Mucosa of descending colon (tissue), 3 donors: ENCODE measurements at regions not wholly inside any gene's neighbourhood (a gene's known extent, or its start where the extent isn't known, plus 50 kb on each side); places are given as distances from the start of the nearest gene placed in this dataset.

Source experiments
- ATAC-seq: fragments of 200-7000 bp; cut with Tn5 transposase; one replicate; pipeline ENCODE4 v1.9.1; 2020; ENCODE audit warnings: mild to moderate bottlenecking, moderate library complexity
- DNase-seq, 3 donors: peaks; one replicate each; pipeline ENCODE4 v3.0.0-alpha.2; 2020
- H3K36me3 ChIP-seq: fragments of 200-600 bp; one replicate; pipeline ENCODE4 v1.8.0; 2021; ENCODE audit warnings: low read depth, mild to moderate bottlenecking
- H3K4me1 ChIP-seq: fragments of 200-600 bp; one replicate; pipeline ENCODE4 v1.8.0; 2021; ENCODE audit warnings: low read depth, mild to moderate bottlenecking
- H3K4me3 ChIP-seq: fragments of 200-600 bp; one replicate; pipeline ENCODE4 v1.8.0; 2021; ENCODE audit warnings: mild to moderate bottlenecking
- H3K9me3 ChIP-seq: fragments of 200-600 bp; one replicate; pipeline ENCODE4 v1.8.0; 2021; ENCODE audit warnings: mild to moderate bottlenecking
- CTCF ChIP-seq: fragments of 200-600 bp; IDR thresholded peaks from one replicate; pipeline ENCODE4 v1.8.0; 2022; ENCODE audit warnings: antibody characterized with exemption, mild to moderate bottlenecking
- intact Hi-C, 2 donors: fragments of 100-400 bp; cut with DNase I in 1 of 2; cut with micrococcal nuclease in 1 of 2; formaldehyde crosslinking; loops; one replicate each; pipeline versions ENCODE4 v1.11.0 to v1.11.1; 2022; cut with DNase I, micrococcal nuclease
- donor health status: DM: no; HTN: no; CAD: no; lungs with moderate emphysema.
- donor health status: DM: no; HTN: no; CAD: no.
- donor health status: DM: no; HTN: yes; CAD: no.

GRCh38 chr15:81909011-81909358, 136.8 kb downstream of the MEX3B start:
- no peaks in the 10 kb centered on the region for H3K9me3 ChIP-seq
- no peaks in the 10 kb centered on the region for H3K4me1 ChIP-seq
- ATAC-seq = no peak
- no peaks in the 10 kb centered on the region for H3K36me3 ChIP-seq
- no peak overlapping the region for H3K4me3 ChIP-seq
- intact Hi-C loops = no loop called here
- no peak for DNase-seq
- no peak for TF ChIP-seq CTCF

GRCh38 chr15:81908111-81908510, 137.7 kb downstream of the MEX3B start:
- no peak for TF ChIP-seq CTCF
- no peak for ATAC-seq
- Histone ChIP-seq H3K9me3 (no peaks in the 10 kb centered on the region), H3K4me1 (no peaks in the 10 kb centered on the region), H3K4me3 (no peak overlapping the region), H3K36me3 (no peaks in the 10 kb centered on the region)
- intact Hi-C loops = no loop called here
- no peak for DNase-seq

- no peak for TF ChIP-seq CTCF
- ATAC-seq = no peak
- Histone ChIP-seq H3K9me3 (no peaks in the 10 kb centered on the region), H3K4me3 (no peak overlapping the region), H3K36me3 (no peaks in the 10 kb centered on the region), H3K4me1 (no peaks in the 10 kb centered on the region)
- intact Hi-C loops = no loop called here
- no peak for DNase-seq
Observed at GRCh38 chr15:81907521-81907920, 138.3 kb downstream of the MEX3B start.

- intact Hi-C loops = no loop called here
- Histone ChIP-seq H3K4me1 (no peaks in the 10 kb centered on the region), H3K36me3 (no peaks in the 10 kb centered on the region), H3K9me3 (no peaks in the 10 kb centered on the region), H3K4me3 (no peak overlapping the region)
- DNase-seq (no peak), ATAC-seq (no peak)
- no peak for TF ChIP-seq CTCF
Observed at GRCh38 chr15:81905889-81906288, 139.9 kb downstream of the MEX3B start.

- Histone ChIP-seq H3K9me3 (no peaks in the 10 kb centered on the region), H3K4me1 (no peaks in the 10 kb centered on the region), H3K36me3 (no peaks in the 10 kb centered on the region), H3K4me3 (no peak overlapping the region)
- no peak for DNase-seq
- intact Hi-C loops = no loop called here
- no peak for ATAC-seq
- TF ChIP-seq CTCF = no peak
Observed at GRCh38 chr15:81901319-81901718, 144.5 kb downstream of the MEX3B start.

- Histone ChIP-seq H3K4me1 (no peaks in the 10 kb centered on the region), H3K36me3 (no peaks in the 10 kb centered on the region), H3K4me3 (no peak overlapping the region), H3K9me3 (no peaks in the 10 kb centered on the region)
- intact Hi-C loops = no loop called here
- no peak for ATAC-seq
- DNase-seq = no peak
- no peak for TF ChIP-seq CTCF
Observed at GRCh38 chr15:81899730-81900129, 146.1 kb downstream of the MEX3B start.
